ENCODE measurements at regions not wholly inside any gene's neighbourhood (a gene's known extent, or its start where the extent isn't known, plus 50 kb on each side); places are given as distances from the start of the nearest gene placed in this dataset.

DNA sequence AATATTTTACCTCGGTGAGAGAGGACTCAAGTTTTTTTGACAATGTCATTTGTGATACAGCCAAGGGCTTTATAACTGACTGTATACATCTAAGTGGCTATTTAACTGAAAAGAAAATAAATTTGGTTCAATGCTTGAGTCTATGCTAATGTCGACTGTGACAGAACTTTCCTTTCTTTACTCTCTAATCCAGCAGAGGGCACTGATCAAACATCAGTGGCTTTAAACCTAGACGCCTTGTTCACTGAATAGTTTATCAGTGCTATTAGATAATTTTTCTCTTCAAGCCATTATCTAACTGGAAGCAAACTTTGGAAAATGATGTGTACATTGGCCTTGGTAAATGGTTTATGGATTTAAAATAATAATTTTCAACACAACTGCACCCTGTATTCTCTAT, 285.1 kb downstream of the CHL1 start:
- Histone ChIP-seq H3K9me3 (ENCODE audit: severe bottlenecking) (no peaks in the 10 kb centered on the region), H3K4me1 (ENCODE audit: insufficient read depth, poor library complexity, severe bottlenecking) (no peaks in the 10 kb centered on the region), H3K4me3 (ENCODE audit: severe bottlenecking) (no peak overlapping the region), H3K27me3 (ENCODE audit: insufficient read depth, poor library complexity, severe bottlenecking) (no peaks in the 10 kb centered on the region), H3K27ac (ENCODE audit: poor library complexity, severe bottlenecking) (no peak overlapping the region), H3K36me3 (ENCODE audit: low read depth) (no peaks in the 10 kb centered on the region)
- TF ChIP-seq, protein P1, sequence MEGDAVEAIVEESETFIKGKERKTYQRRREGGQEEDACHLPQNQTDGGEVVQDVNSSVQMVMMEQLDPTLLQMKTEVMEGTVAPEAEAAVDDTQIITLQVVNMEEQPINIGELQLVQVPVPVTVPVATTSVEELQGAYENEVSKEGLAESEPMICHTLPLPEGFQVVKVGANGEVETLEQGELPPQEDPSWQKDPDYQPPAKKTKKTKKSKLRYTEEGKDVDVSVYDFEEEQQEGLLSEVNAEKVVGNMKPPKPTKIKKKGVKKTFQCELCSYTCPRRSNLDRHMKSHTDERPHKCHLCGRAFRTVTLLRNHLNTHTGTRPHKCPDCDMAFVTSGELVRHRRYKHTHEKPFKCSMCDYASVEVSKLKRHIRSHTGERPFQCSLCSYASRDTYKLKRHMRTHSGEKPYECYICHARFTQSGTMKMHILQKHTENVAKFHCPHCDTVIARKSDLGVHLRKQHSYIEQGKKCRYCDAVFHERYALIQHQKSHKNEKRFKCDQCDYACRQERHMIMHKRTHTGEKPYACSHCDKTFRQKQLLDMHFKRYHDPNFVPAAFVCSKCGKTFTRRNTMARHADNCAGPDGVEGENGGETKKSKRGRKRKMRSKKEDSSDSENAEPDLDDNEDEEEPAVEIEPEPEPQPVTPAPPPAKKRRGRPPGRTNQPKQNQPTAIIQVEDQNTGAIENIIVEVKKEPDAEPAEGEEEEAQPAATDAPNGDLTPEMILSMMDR (IDR thresholded peaks at IDR 0.05; ENCODE audit: poor library complexity, severe bottlenecking), result peak; percentile 39
- ATAC-seq (ENCODE audit: low read depth) (no peak), DNase-seq (ENCODE audit: low spot score) (no peak)

DNA sequence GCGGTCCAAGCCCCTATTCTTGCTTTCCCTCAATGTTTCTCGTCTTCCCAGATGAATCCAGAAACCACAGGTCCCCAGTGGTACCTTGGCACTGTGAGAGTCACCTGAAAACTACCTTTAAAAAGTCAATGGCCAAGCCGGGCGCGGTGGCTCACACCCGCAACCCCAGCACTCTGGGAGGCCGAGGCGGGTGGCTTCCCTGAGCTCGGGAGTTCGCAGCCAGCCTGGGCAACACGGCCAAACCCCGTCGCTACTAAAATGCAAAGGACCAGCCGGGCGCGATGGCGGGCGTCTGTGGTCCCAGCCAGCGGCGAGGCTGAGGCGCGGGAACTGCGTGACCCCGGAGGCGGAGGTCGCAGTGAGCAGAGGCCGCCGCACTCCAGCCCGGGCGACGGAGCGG, 285.9 kb downstream of the CHL1 start:
- ATAC-seq (ENCODE audit: low read depth), result no peak
- Histone ChIP-seq H3K4me3 (ENCODE audit: severe bottlenecking) (no peak overlapping the region), H3K9me3 (ENCODE audit: severe bottlenecking) (no peaks in the 10 kb centered on the region), H3K27me3 (ENCODE audit: insufficient read depth, poor library complexity, severe bottlenecking) (no peaks in the 10 kb centered on the region), H3K36me3 (ENCODE audit: low read depth) (no peaks in the 10 kb centered on the region), H3K4me1 (ENCODE audit: insufficient read depth, poor library complexity, severe bottlenecking) (no peaks in the 10 kb centered on the region), H3K27ac (ENCODE audit: poor library complexity, severe bottlenecking) (no peak overlapping the region)
- DNase-seq (ENCODE audit: low spot score), result peak; percentile 34
- TF ChIP-seq, protein P1 (IDR thresholded peaks at IDR 0.05; ENCODE audit: poor library complexity, severe bottlenecking), result no peak

DNA sequence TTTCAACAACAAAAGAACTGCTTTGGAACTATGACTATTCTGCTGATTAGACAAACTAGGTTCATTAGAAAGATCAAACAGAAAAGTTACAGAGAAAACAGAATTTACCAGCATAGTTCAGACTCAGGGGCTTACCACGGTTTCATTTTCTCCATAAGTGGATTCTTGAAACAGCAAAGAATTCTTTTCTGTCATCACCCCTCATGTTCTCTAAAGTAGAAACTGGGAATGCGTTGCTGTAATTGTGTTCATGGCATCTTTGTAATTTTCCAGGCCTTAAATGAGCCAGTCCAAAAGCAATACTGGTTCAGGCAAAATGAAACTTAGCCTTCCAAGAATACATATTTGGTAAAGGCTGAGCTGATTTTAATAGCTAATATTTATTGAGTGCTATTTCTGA, 287.8 kb downstream of the CHL1 start:
- TF ChIP-seq, protein P1 (IDR thresholded peaks at IDR 0.05; ENCODE audit: poor library complexity, severe bottlenecking), result no peak
- H3K4me3 ChIP-seq (ENCODE audit: severe bottlenecking), result no peak overlapping the region

DNA sequence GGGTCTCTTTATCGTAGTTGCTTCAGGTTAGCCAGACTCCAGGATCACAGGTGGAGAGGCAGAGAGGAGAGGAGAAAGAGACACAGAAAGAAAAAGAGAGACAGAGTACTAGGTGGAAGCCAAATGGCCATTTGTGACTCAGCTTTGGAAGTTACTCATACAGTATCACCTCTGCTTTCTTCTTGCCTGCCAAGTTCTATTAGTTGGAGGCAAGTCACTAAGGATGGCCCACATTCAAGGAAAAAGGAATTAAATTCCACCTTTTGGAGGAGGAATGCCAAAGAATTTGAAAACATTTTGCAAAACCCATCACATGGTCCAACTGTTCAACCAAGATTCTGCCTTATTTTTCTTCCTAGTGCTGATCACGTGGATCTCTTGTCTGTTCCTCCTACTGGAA, 291.1 kb downstream of the CHL1 start:
- Histone ChIP-seq H3K9me3 (ENCODE audit: severe bottlenecking) (no peaks in the 10 kb centered on the region), H3K4me1 (ENCODE audit: insufficient read depth, poor library complexity, severe bottlenecking) (no peaks in the 10 kb centered on the region), H3K27me3 (ENCODE audit: insufficient read depth, poor library complexity, severe bottlenecking) (no peaks in the 10 kb centered on the region), H3K4me3 (ENCODE audit: severe bottlenecking) (no peak overlapping the region), H3K36me3 (ENCODE audit: low read depth) (no peaks in the 10 kb centered on the region), H3K27ac (ENCODE audit: poor library complexity, severe bottlenecking) (no peak overlapping the region)
- DNase-seq (ENCODE audit: low spot score) (no peak), ATAC-seq (ENCODE audit: low read depth) (peak; percentile 41; the same call in 1 of the 3 replicates)
- TF ChIP-seq, protein P1 (IDR thresholded peaks at IDR 0.05; ENCODE audit: poor library complexity, severe bottlenecking), result no peak

More for the DNA sequence above, 287.8 kb downstream of the CHL1 start:
- DNase-seq (ENCODE audit: low spot score) (no peak), ATAC-seq (ENCODE audit: low read depth) (no peak)
- no peaks in the 10 kb centered on the region for H3K4me1 ChIP-seq (ENCODE audit: insufficient read depth, poor library complexity, severe bottlenecking)
- no peaks in the 10 kb centered on the region for H3K36me3 ChIP-seq (ENCODE audit: low read depth)
- H3K9me3 ChIP-seq (ENCODE audit: severe bottlenecking), result no peaks in the 10 kb centered on the region
- no peak overlapping the region for H3K27ac ChIP-seq (ENCODE audit: poor library complexity, severe bottlenecking)
- no peaks in the 10 kb centered on the region for H3K27me3 ChIP-seq (ENCODE audit: insufficient read depth, poor library complexity, severe bottlenecking)

DNA sequence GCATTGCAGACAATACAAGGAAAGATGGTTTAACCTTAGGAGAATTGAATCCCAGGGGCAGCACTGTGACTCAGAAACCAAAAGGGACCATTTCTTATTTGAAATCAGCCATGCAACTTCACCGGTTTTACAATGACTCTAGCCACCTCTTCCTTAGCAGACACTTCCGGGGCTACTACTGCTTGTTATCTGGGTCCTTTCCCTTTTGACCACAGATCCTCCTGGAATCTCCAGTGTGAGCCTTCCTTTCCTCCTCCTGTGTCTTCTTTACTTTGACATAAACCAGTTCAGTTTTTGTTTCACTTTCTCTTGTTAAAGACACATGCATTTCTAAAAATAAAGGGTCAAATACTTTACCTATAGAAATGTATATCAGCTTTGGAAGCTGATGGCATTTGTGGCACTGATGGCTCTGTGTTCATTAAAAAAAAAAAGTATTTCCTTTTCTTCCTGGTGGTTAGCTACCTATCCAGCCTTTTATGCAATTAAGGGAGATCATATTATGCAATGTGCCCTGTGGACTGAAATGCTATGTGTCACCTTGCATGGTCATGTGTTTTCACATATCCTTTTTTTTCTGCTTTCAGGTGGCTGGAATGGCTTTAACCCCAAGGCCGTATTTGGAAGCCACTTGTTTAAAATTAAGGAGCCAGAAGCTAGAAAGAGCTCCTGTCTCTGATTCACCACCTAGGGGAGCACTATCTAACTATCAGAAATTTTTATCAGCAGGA, 296.2 kb downstream of the CHL1 start:
- no peak for ATAC-seq (ENCODE audit: low read depth)
- no peaks in the 10 kb centered on the region for H3K9me3 ChIP-seq (ENCODE audit: severe bottlenecking)
- H3K4me1 ChIP-seq (ENCODE audit: insufficient read depth, poor library complexity, severe bottlenecking), result no peaks in the 10 kb centered on the region
- no peak overlapping the region for H3K4me3 ChIP-seq (ENCODE audit: severe bottlenecking)
- DNase-seq (ENCODE audit: low spot score), result no peak
- H3K27me3 ChIP-seq (ENCODE audit: insufficient read depth, poor library complexity, severe bottlenecking), result no peaks in the 10 kb centered on the region
- no peak overlapping the region for H3K27ac ChIP-seq (ENCODE audit: poor library complexity, severe bottlenecking)
- no peaks in the 10 kb centered on the region for H3K36me3 ChIP-seq (ENCODE audit: low read depth)
- TF ChIP-seq, protein P1 (IDR thresholded peaks at IDR 0.05; ENCODE audit: poor library complexity, severe bottlenecking), result no peak

Measured in RWPE2 (cell line).